Thyroid gland (tissue), 4 donors: ENCODE measurements at regions not wholly inside any gene's neighbourhood (a gene's known extent, or its start where the extent isn't known, plus 50 kb on each side); places are given as distances from the start of the nearest gene placed in this dataset.

Experiments used
- DNase-seq, 2 donors: peaks; one replicate each; pipeline ENCODE4 v3.0.0-alpha.2; 2019
- H3K27ac ChIP-seq, 3 donors: fragments of 200-600 bp; sonication (generic); 1 replicate in 2 of 3; 2 replicates in 1 of 3; pipeline ENCODE4 v1.5.1; 2016 to 2019; ENCODE audit warnings: mild to moderate bottlenecking in 1 of 3, moderate library complexity in 1 of 3
- H3K27me3 ChIP-seq: fragments of 200-600 bp; sonication (generic); one replicate; pipeline ENCODE4 v1.5.1; 2019
- H3K36me3 ChIP-seq, 2 donors: fragments of 200-600 bp; sonication (generic); one replicate each; pipeline ENCODE4 v1.5.1; 2016 to 2019
- H3K4me1 ChIP-seq, 2 donors: fragments of 200-600 bp; sonication (generic); one replicate each; pipeline ENCODE4 v1.5.1; 2017 to 2019
- H3K4me3 ChIP-seq, 3 donors: fragments of 200-600 bp; sonication (generic); replicated peaks in 1 of 3; 1 replicate in 2 of 3; 2 replicates in 1 of 3; pipeline ENCODE4 v1.5.1; 2016; ENCODE audit warnings: mild to moderate bottlenecking in 1 of 3
- H3K9me3 ChIP-seq: fragments of 200-600 bp; sonication (generic); one replicate; pipeline ENCODE4 v1.5.1; 2017
- POLR2A ChIP-seq, 2 donors: fragments of 450-650 bp; IDR thresholded peaks; one replicate each; pipeline ENCODE4 v1.6.1; 2017; ENCODE audit warnings: antibody characterized with exemption in 2 of 2, mild to moderate bottlenecking in 2 of 2, moderate library complexity in 1 of 2
- WGBS, 2 donors: methylation state at CpG; one replicate each; pipeline ENCODE4 v1.1.5; 2017; 5-methylcytosine and 5-hydroxymethylcytosine counted together
- intact Hi-C: fragments of 100-400 bp; cut with DNase I; formaldehyde crosslinking; loops from one replicate; pipeline ENCODE4 v1.15.1; 2023
- TF ChIP-seq, protein P1 (sequence below), 6 experiments: fragments of 200-600 bp in 3 of 6; fragments of 450-650 bp in 3 of 6; sonication (generic) in 3 of 6; IDR thresholded peaks; one replicate each; pipeline ENCODE4 v1.5.1; 2016 to 2019; ENCODE audit warnings: antibody characterized with exemption in 6 of 6, mild to moderate bottlenecking in 2 of 6, inconsistent platforms in 1 of 6, moderate library complexity in 1 of 6

DNA sequence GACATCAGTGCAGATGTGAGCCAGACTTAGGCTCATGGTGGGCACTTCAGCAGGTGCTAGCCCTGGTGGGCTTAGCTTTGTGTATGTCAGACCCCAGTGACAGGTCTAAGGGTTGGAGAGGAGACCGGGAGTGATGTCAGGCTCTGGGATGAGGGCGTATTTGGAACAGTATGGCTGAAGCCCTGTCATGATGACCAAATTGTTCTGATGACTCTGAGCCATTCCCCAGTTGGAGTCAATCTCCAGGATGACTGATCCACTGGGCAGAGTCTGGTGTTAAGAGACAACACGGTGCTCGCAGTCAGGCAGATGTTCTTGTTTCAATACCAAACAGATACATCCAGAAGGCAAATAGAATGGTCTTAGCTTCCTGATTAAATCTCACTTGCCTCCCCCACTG, 241.5 kb downstream of the SOX11 start:
- no peak for TF ChIP-seq POLR2A (IDR thresholded peaks at IDR 0.05)
- TF ChIP-seq, protein P1, sequence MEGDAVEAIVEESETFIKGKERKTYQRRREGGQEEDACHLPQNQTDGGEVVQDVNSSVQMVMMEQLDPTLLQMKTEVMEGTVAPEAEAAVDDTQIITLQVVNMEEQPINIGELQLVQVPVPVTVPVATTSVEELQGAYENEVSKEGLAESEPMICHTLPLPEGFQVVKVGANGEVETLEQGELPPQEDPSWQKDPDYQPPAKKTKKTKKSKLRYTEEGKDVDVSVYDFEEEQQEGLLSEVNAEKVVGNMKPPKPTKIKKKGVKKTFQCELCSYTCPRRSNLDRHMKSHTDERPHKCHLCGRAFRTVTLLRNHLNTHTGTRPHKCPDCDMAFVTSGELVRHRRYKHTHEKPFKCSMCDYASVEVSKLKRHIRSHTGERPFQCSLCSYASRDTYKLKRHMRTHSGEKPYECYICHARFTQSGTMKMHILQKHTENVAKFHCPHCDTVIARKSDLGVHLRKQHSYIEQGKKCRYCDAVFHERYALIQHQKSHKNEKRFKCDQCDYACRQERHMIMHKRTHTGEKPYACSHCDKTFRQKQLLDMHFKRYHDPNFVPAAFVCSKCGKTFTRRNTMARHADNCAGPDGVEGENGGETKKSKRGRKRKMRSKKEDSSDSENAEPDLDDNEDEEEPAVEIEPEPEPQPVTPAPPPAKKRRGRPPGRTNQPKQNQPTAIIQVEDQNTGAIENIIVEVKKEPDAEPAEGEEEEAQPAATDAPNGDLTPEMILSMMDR (IDR thresholded peaks at IDR 0.05), result no peak
- no peaks in the 10 kb centered on the region for H3K9me3 ChIP-seq
- H3K36me3 ChIP-seq, result no peaks in the 10 kb centered on the region
- no peak overlapping the region for H3K27ac ChIP-seq
- no peak for DNase-seq
- no peak overlapping the region for H3K4me3 ChIP-seq
- no peaks in the 10 kb centered on the region for H3K27me3 ChIP-seq
- WGBS, 2 donors, result 86 to 90% methylated on average over 4 of the region's 4 CpGs
- intact Hi-C loops, result no loop called here
- H3K4me1 ChIP-seq, result no peaks in the 10 kb centered on the region

- Histone ChIP-seq H3K9me3 (no peaks in the 10 kb centered on the region), H3K4me1 (no peaks in the 10 kb centered on the region), H3K4me3 (no peak overlapping the region), H3K27me3 (no peaks in the 10 kb centered on the region), H3K27ac (no peak overlapping the region), H3K36me3 (no peaks in the 10 kb centered on the region)
- WGBS, 2 donors, result 77 to 84% methylated on average over 4 of the region's 4 CpGs
- no peak for TF ChIP-seq POLR2A (IDR thresholded peaks at IDR 0.05)
- TF ChIP-seq, protein P1 (IDR thresholded peaks at IDR 0.05), result no peak
- intact Hi-C loops, result no loop called here
- DNase-seq, result no peak
Measured at GRCh38 chr2:5937321-5937720, 245.1 kb downstream of the SOX11 start.

DNA sequence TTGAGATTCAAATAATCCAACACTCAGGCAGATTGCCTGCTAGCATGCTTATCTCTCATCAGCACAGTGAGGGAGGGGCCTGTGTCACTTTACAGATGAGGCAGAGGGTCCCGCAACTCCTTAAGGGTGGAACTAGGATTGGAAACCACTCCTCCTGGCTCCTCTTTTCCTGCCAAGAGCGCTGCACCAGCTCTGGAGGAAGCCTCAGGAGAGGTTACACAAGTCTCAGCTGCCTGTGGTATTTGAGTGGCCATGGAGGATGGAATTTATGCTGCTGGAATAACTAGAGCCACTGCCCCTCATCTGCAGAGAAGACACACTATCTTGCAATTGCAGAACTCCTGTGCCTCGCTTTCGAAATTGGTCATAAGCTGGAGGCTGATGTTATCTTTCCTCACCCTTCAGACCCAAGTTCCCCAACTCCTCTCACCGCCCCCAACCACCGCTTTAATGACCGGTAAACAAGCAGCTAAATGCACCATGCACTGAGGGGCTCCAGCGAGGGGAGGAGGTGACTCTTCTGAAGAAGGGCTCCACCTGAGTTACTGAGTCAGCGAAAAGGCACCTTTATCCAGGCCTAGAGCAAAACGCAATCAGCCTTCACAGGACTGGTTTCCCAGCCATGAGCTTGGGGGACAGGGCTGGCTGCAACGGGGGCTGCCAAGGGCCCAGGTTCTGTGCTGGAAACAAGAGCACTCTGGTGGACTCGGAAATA, 245.8 kb downstream of the SOX11 start:
- Histone ChIP-seq H3K27me3 (no peaks in the 10 kb centered on the region), H3K36me3 (no peaks in the 10 kb centered on the region), H3K9me3 (no peaks in the 10 kb centered on the region), H3K4me3 (no peak overlapping the region), H3K4me1 (no peaks in the 10 kb centered on the region), H3K27ac (no peak overlapping the region)
- TF ChIP-seq POLR2A (IDR thresholded peaks at IDR 0.05), result no peak
- TF ChIP-seq, protein P1 (IDR thresholded peaks at IDR 0.05), result no peak
- no peak for DNase-seq
- WGBS, 2 donors, result 51 to 53% methylated on average over 11 to 12 of the region's 12 CpGs
- intact Hi-C loops, result no loop called here

GRCh38 chr2:5938566-5938896, 246.3 kb downstream of the SOX11 start:
- Histone ChIP-seq H3K4me3 (no peak overlapping the region), H3K9me3 (no peaks in the 10 kb centered on the region), H3K27me3 (no peaks in the 10 kb centered on the region), H3K27ac (no peak overlapping the region), H3K36me3 (no peaks in the 10 kb centered on the region), H3K4me1 (no peaks in the 10 kb centered on the region)
- no peak for DNase-seq
- TF ChIP-seq POLR2A (IDR thresholded peaks at IDR 0.05), result no peak
- TF ChIP-seq, protein P1 (IDR thresholded peaks at IDR 0.05), result no peak
- intact Hi-C loops, result no loop called here
- 25 to 32% methylated on average over 10 of the region's 10 CpGs for WGBS, 2 donors

DNA sequence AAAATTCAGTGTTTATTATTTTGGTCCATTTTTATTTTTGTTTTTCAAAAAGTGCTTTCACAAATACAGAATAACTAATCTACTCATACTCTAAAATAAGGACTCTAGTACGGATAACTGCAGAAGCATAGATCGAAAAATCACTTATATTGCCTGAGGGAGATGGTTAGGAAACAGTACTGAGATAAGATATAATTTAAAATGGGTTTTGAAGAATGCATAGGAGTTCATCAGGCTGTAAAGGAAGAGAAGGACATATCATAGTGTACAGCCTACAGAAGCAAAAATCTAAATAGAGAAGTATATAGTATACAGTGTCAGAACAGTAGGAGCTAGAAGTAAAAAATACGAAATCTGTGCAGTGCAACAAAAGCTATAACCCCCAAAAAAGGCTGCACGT, 247.4 kb downstream of the SOX11 start:
- Histone ChIP-seq H3K4me1 (no peaks in the 10 kb centered on the region), H3K27me3 (no peaks in the 10 kb centered on the region), H3K9me3 (no peaks in the 10 kb centered on the region), H3K4me3 (no peak overlapping the region), H3K36me3 (no peaks in the 10 kb centered on the region), H3K27ac (no peak overlapping the region)
- no peak for DNase-seq
- TF ChIP-seq POLR2A (IDR thresholded peaks at IDR 0.05), result no peak
- TF ChIP-seq, protein P1 (IDR thresholded peaks at IDR 0.05), result no peak
- WGBS, 2 donors, result 90 to 95% methylated on average over 4 of the region's 4 CpGs
- intact Hi-C loops, result no loop called here
